Peyer's patch (tissue), 4 donors: ENCODE measurements at regions not wholly inside any gene's neighbourhood (a gene's known extent, or its start where the extent isn't known, plus 50 kb on each side); places are given as distances from the start of the nearest gene placed in this dataset.
"Not testable (repeated sequence)": the region's sequence is repeated elsewhere in the genome, so short reads cannot be mapped to it uniquely, and the experiment has no call there.

Source experiments
- CTCF ChIP-seq, 6 experiments: fragments of 450-650 bp in 4 of 6; fragments of 200-600 bp in 2 of 6; sonication (generic) in 1 of 6; IDR thresholded peaks; one replicate each; pipeline ENCODE4 v1.5.1; 2017 to 2019; ENCODE audit warnings: antibody characterized with exemption in 6 of 6, mild to moderate bottlenecking in 3 of 6, moderate library complexity in 1 of 6
- POLR2A ChIP-seq, 2 donors: fragments of 450-650 bp; IDR thresholded peaks; one replicate each; pipeline ENCODE4 v1.5.1; 2017; ENCODE audit warnings: antibody characterized with exemption in 2 of 2, mild to moderate bottlenecking in 2 of 2, moderate library complexity in 2 of 2

DNA sequence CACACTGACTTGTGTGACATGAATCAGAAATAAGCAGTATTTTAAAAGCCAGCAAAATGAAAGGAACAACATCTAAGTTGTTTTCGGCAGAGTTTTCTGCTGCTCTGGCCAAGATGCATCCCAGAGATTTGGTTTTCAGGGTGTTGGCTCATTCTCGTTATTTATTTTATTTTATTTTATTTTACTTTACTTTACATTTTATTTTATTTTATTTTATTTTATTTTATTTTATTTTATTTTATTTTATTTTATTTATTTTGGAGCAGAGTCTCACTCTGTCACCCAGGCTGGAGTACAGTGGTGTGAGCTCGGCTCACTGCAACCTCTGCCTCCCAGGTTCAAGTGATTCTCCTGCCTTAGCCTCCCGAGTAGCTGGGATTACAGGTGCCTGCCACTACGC is 64.5 kb upstream of the CEP85L start:
- TF ChIP-seq POLR2A, CTCF (IDR thresholded peaks at IDR 0.05): not testable (repeated sequence)
